Glutamatergic neuron (in vitro differentiated cells): ENCODE measurements at regions not wholly inside any gene's neighbourhood (a gene's known extent, or its start where the extent isn't known, plus 50 kb on each side); places are given as distances from the start of the nearest gene placed in this dataset.

Source experiments
- DNase-seq: peaks from one replicate; pipeline ENCODE4 v3.0.0; 2022
- H3K27ac Mint-ChIP-seq: one replicate; pipeline ENCODE4 v1.8.0; 2020; ENCODE audit warnings: mild to moderate bottlenecking, mixed read lengths, inconsistent platforms; ENCODE audit not compliant: unreplicated experiment
- H3K27me3 Mint-ChIP-seq: one replicate; pipeline ENCODE4 v1.8.0; 2020; ENCODE audit warnings: mild to moderate bottlenecking, moderate library complexity, mixed read lengths, inconsistent platforms; ENCODE audit not compliant: unreplicated experiment
- H3K36me3 Mint-ChIP-seq: one replicate; pipeline ENCODE4 v1.8.0; 2020; ENCODE audit warnings: mild to moderate bottlenecking, mixed read lengths, inconsistent platforms; ENCODE audit not compliant: unreplicated experiment
- H3K4me1 Mint-ChIP-seq: one replicate; pipeline ENCODE4 v1.8.0; 2020; ENCODE audit warnings: mild to moderate bottlenecking, low read depth, mixed read lengths, inconsistent platforms; ENCODE audit not compliant: unreplicated experiment
- H3K4me3 Mint-ChIP-seq: one replicate; pipeline ENCODE4 v1.8.0; 2020; ENCODE audit warnings: mild to moderate bottlenecking, mixed read lengths, inconsistent platforms; ENCODE audit not compliant: unreplicated experiment
- H3K9me3 Mint-ChIP-seq: one replicate; pipeline ENCODE4 v1.8.0; 2020; ENCODE audit warnings: mild to moderate bottlenecking, moderate library complexity, mixed read lengths, inconsistent platforms; ENCODE audit not compliant: unreplicated experiment
- CTCF ChIP-seq: fragments of 200-600 bp; sonication (generic); IDR thresholded peaks from one replicate; pipeline ENCODE4 v1.5.0; 2021; ENCODE audit not compliant: partially characterized antibody, unreplicated experiment

DNA sequence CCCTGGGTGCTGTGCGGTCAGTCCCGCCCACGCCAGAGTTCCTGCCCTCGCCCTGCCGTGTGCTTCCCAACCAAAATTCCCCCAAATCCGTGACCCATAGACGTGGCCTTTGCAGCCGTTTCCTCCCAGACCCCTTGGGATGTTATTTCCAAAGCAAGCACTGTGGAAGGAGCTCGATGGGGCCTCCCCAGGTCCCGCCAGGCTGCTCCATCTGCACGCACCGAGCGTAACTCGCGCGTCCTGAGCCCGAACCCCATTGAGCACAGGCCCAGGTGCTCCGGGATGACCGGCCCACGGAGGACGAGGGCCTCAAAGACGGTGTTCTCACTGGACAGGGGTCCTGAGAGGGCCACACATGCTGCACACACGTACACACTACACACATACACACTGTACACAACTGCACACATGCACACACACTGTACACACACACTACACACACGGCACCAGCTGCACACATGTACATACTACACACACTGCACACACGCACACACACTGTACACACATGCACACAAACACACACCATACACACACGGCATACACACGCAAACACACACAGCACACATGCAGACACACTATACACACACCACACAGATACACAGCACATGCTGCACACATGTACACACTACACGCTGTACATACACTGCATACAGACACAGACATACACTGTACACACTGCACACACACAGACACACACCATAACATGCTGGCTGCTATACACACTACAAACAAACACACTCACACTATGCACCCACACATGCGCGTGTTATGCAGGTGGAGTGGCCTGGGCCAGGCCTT, 431.2 kb upstream of the SALL3 start:
- Mint-ChIP-seq H3K27me3 (peaks cover 5% of the 10 kb centered on the region), H3K9me3 (peaks cover 5% of the 10 kb centered on the region), H3K36me3 (no peaks in the 10 kb centered on the region), H3K4me1 (no peaks in the 10 kb centered on the region), H3K4me3 (no peak overlapping the region), H3K27ac (no peak overlapping the region)
- no peak for TF ChIP-seq CTCF
- DNase-seq, result no peak

DNA sequence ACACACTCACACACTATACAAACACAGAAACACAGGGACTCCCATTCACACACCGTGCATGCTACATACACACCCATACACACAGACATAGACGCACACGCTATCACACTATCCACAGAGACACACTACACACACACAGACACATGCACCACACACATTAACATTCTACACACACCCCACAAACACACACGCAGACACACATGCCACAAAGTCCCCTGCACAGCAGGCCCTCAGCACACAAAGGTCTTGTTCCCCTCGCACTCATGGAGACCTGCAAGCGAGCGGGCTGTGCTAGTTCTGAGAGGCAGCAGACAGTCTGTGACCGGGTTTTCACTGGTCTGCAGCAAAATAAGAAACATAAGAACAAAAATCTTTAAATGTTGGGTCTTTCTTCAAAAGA, 429.6 kb upstream of the SALL3 start:
- H3K4me1 Mint-ChIP-seq, result no peaks in the 10 kb centered on the region
- H3K9me3 Mint-ChIP-seq, result peaks cover 6% of the 10 kb centered on the region
- TF ChIP-seq CTCF, result no peak
- peaks cover 5% of the 10 kb centered on the region for H3K27me3 Mint-ChIP-seq
- no peaks in the 10 kb centered on the region for H3K36me3 Mint-ChIP-seq
- no peak for DNase-seq
- H3K27ac Mint-ChIP-seq, result no peak overlapping the region
- no peak overlapping the region for H3K4me3 Mint-ChIP-seq

DNA sequence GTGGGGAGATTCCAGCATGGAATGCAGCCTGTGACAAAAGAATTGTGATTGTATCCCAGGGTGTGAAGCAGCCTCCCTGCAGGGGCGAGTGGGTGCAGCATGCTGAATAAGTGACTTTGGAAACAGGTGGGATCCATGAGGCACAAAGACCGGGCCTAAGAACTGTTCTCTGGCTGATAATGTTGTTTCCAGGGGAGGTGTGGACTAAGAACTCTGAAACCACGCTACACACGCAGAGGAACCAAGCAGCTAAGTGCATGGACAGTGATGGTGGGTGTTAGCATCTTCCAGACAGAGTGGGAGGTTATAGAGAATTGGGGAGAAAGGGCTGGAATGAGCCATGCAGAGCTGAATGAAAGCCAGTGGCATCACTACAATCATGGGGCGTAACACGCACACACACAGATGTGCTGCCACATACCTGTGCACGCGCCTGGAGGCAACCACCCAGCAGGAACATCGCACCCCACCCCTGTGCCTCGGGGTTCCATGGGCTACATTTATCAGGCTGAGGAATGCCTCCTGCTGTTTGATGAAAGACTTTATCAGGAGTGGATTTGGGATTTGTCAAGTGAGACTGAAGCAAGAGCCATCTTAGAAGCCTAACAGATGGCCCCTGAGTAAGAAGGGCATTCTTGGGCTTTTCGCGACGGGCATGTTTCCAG, 424.5 kb upstream of the SALL3 start:
- TF ChIP-seq CTCF, result no peak
- no peak overlapping the region for H3K27ac Mint-ChIP-seq
- no peak overlapping the region for H3K4me3 Mint-ChIP-seq
- H3K36me3 Mint-ChIP-seq, result peaks cover 5% of the 10 kb centered on the region
- DNase-seq, result no peak
- peaks cover 2% of the 10 kb centered on the region for H3K27me3 Mint-ChIP-seq
- no peaks in the 10 kb centered on the region for H3K4me1 Mint-ChIP-seq
- peaks cover 6% of the 10 kb centered on the region for H3K9me3 Mint-ChIP-seq

DNA sequence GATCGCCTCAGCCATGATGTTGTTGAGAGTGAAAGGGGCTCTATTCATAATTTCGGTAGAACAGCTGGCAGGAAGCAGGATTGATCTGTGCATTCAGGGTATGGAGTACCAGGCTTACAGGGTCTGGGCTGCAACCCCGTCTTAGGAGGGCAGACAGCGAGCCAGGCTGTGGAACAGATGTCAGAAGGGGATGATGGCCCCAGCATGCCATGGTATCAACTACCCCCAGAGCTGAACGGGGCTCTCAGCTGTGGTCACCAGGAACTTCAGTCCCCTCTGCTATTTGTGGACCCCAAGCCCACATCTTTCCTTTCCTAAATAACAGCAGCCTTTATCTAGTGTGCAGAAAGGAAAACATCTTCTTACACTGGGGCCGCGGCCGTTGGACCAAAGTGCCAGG, 422.2 kb upstream of the SALL3 start:
- no peak overlapping the region for H3K4me3 Mint-ChIP-seq
- DNase-seq, result no peak
- peaks cover 6% of the 10 kb centered on the region for H3K9me3 Mint-ChIP-seq
- H3K4me1 Mint-ChIP-seq, result peaks cover 7% of the 10 kb centered on the region
- H3K27me3 Mint-ChIP-seq, result peaks cover 5% of the 10 kb centered on the region
- peaks cover 5% of the 10 kb centered on the region for H3K36me3 Mint-ChIP-seq
- TF ChIP-seq CTCF, result no peak
- no peak overlapping the region for H3K27ac Mint-ChIP-seq
